A673 (cell line): ENCODE measurements at regions not wholly inside any gene's neighbourhood (a gene's known extent, or its start where the extent isn't known, plus 50 kb on each side); places are given as distances from the start of the nearest gene placed in this dataset.

Experiments used
- BruUV-seq: library from RNA; stranded (reverse); fragments of 400-500 nt; replicated peaks from 2 replicates; lab custom pipeline; 2021; lab: Mats Ljungman, UMichigan
- CTCF ChIA-PET: fragments of 300-600 bp; sonication (Branson Sonifier 250); formaldehyde crosslinking; loops from one replicate; lab custom pipeline; 2022; ENCODE audit warnings: antibody characterized with exemption; lab: Charles Lee
- POLR2A ChIA-PET: fragments of 300-600 bp; sonication (Branson Sonifier 250); formaldehyde crosslinking; loops from one replicate; lab custom pipeline; 2022; ENCODE audit warnings: antibody characterized with exemption; ENCODE audit not compliant: low non-redundant PET; lab: Charles Lee
- DNase-seq: peaks from one replicate; pipeline ENCODE4 v3.0.0-alpha.2; 2015; ENCODE audit warnings: low spot score
- H3K27ac ChIP-seq: fragments of 200-600 bp; sonication (generic); 2 replicates; pipeline ENCODE4 v1.5.1; 2016; ENCODE audit warnings: mixed run types, low read depth, mild to moderate bottlenecking, mixed read lengths, antibody characterized with exemption, low read length; ENCODE audit not compliant: poor library complexity, severe bottlenecking
- H3K27me3 ChIP-seq: fragments of 200-600 bp; sonication (generic); replicated peaks from 2 replicates; pipeline ENCODE4 v1.6.1; 2017; ENCODE audit warnings: mixed run types, low read depth, mild to moderate bottlenecking, mixed read lengths, antibody characterized with exemption, low read length; ENCODE audit not compliant: insufficient read depth, poor library complexity
- H3K36me3 ChIP-seq: fragments of 200-600 bp; sonication (generic); 2 replicates; pipeline ENCODE4 v1.6.1; 2016; ENCODE audit warnings: mixed run types, mild to moderate bottlenecking, mixed read lengths, antibody characterized with exemption, low read length; ENCODE audit not compliant: insufficient read depth, poor library complexity, severe bottlenecking
- H3K4me1 ChIP-seq: fragments of 200-600 bp; sonication (generic); 2 replicates; pipeline ENCODE4 v1.6.1; 2017; ENCODE audit warnings: mixed run types, mild to moderate bottlenecking, mixed read lengths, antibody characterized with exemption, low read length; ENCODE audit not compliant: insufficient read depth, poor library complexity, severe bottlenecking
- H3K4me3 ChIP-seq: fragments of 200-600 bp; sonication (generic); 2 replicates; pipeline ENCODE4 v1.5.1; 2016; ENCODE audit warnings: low read depth, mixed run types, mild to moderate bottlenecking, mixed read lengths, low read length; ENCODE audit not compliant: poor library complexity, severe bottlenecking
- H3K9me3 ChIP-seq: fragments of 200-600 bp; sonication (generic); 2 replicates; pipeline ENCODE4 v1.6.1; 2016; ENCODE audit warnings: mixed run types, low read depth, mild to moderate bottlenecking, mixed read lengths, antibody characterized with exemption, low read length; ENCODE audit not compliant: poor library complexity, severe bottlenecking
- CTCF ChIP-seq: fragments of 300-800, 200-600 bp; sonication (generic); conservative IDR thresholded peaks from 2 replicates; pipeline ENCODE4 v1.5.1; 2017; ENCODE audit warnings: low read depth, mild to moderate bottlenecking, antibody characterized with exemption, low read length, moderate library complexity, mixed read lengths
- EZH2 ChIP-seq: fragments of 200-600 bp; sonication (generic); IDR thresholded peaks from 2 replicates; pipeline ENCODE4 v1.6.1; 2017; ENCODE audit warnings: borderline replicate concordance, low read depth, mild to moderate bottlenecking, mixed read lengths, antibody characterized with exemption, low read length; ENCODE audit not compliant: poor library complexity, severe bottlenecking
- intact Hi-C: fragments of 100-400 bp; cut with micrococcal nuclease; formaldehyde crosslinking; loops from one replicate; pipeline ENCODE4 v1.10.0; 2022; ENCODE audit not compliant: unreplicated experiment

GRCh38 chr11:92297567-92298553 is 73.2 kb downstream of the FAT3 start:
- intact Hi-C loops = loop anchor here (5.0 kb wide), 1 partner anchor 426 kb away; no protein-coding TSS in a partner anchor
- H3K27ac ChIP-seq = no peak overlapping the region
- DNase-seq = peak; percentile 94
- POLR2A ChIA-PET = no interaction called here
- no peak overlapping the region for H3K4me3 ChIP-seq
- H3K9me3 ChIP-seq = no peaks in the 10 kb centered on the region
- no peaks in the 10 kb centered on the region for H3K36me3 ChIP-seq
- peaks cover 19% of the 10 kb centered on the region for H3K4me1 ChIP-seq
- no TSS peak for BruUV-seq
- CTCF ChIA-PET = no interaction called here
- no peak for TF ChIP-seq EZH2
- TF ChIP-seq CTCF = no peak
- peaks cover 30% of the 10 kb centered on the region for H3K27me3 ChIP-seq

- BruUV-seq = no TSS peak
- DNase-seq = no peak
- H3K36me3 ChIP-seq = no peaks in the 10 kb centered on the region
- no peak for TF ChIP-seq EZH2
- no peak for TF ChIP-seq CTCF
- H3K4me1 ChIP-seq = peaks cover 19% of the 10 kb centered on the region
- ChIA-PET POLR2A (no interaction called here), CTCF (no interaction called here)
- H3K27ac ChIP-seq = no peak overlapping the region
- no peak overlapping the region for H3K4me3 ChIP-seq
- intact Hi-C loops = no loop called here
- H3K27me3 ChIP-seq = peaks cover 32% of the 10 kb centered on the region
- H3K9me3 ChIP-seq = no peaks in the 10 kb centered on the region
These were observed 76.3 kb downstream of the FAT3 start for GRCh38 chr11:92300876-92301275.

GRCh38 chr11:92302770-92303169 is 78.2 kb downstream of the FAT3 start:
- H3K27ac ChIP-seq = no peak overlapping the region
- TF ChIP-seq EZH2 (no peak), CTCF (no peak)
- ChIA-PET POLR2A (no interaction called here), CTCF (no interaction called here)
- DNase-seq = no peak
- peaks cover 30% of the 10 kb centered on the region for H3K27me3 ChIP-seq
- H3K36me3 ChIP-seq = no peaks in the 10 kb centered on the region
- H3K4me3 ChIP-seq = no peak overlapping the region
- no peaks in the 10 kb centered on the region for H3K9me3 ChIP-seq
- H3K4me1 ChIP-seq = peaks cover 12% of the 10 kb centered on the region
- intact Hi-C loops = no loop called here
- no TSS peak for BruUV-seq
